CD1c-positive myeloid dendritic cell (primary cell): ENCODE measurements at regions not wholly inside any gene's neighbourhood (a gene's known extent, or its start where the extent isn't known, plus 50 kb on each side); places are given as distances from the start of the nearest gene placed in this dataset.

Experiments
- DNase-seq: peaks from one replicate; pipeline ENCODE4 v3.0.0-alpha.2; 2016; ENCODE audit errors: extremely low spot score

GRCh38 chr21:37967036-37967435 lies 50.8 kb upstream of the KCNJ6 start:
- no peak for DNase-seq

- DNase-seq, result no peak
These were observed 52.5 kb upstream of the KCNJ6 start for GRCh38 chr21:37968744-37969143.

GRCh38 chr21:37970548-37970947 lies 54.3 kb upstream of the KCNJ6 start:
- DNase-seq, result no peak

GRCh38 chr21:37971390-37971950 lies 55.2 kb upstream of the KCNJ6 start:
- no peak for DNase-seq

- no peak for DNase-seq
These were observed 57.8 kb upstream of the KCNJ6 start for GRCh38 chr21:37974081-37974480.

GRCh38 chr21:37982496-37983318 lies 66.5 kb upstream of the KCNJ6 start:
- no peak for DNase-seq

- DNase-seq, result no peak
These were observed 67.3 kb upstream of the KCNJ6 start for GRCh38 chr21:37983336-37984095.

- no peak for DNase-seq
These were observed 68.2 kb upstream of the KCNJ6 start for GRCh38 chr21:37984416-37984815.

GRCh38 chr21:37986000-37986399 lies 69.7 kb upstream of the KCNJ6 start:
- DNase-seq, result no peak

GRCh38 chr21:37986751-37987399 lies 70.6 kb upstream of the KCNJ6 start:
- DNase-seq, result no peak

GRCh38 chr21:37987668-37988067 lies 71.4 kb upstream of the KCNJ6 start:
- no peak for DNase-seq

- DNase-seq, result no peak
These were observed 76.8 kb upstream of the KCNJ6 start for GRCh38 chr21:37993071-37993470.

GRCh38 chr21:37994211-37994610 lies 78.0 kb upstream of the KCNJ6 start:
- no peak for DNase-seq

- DNase-seq, result no peak
These were observed 96.4 kb upstream of the KCNJ6 start for GRCh38 chr21:38012672-38013071.

GRCh38 chr21:38013741-38014140 lies 97.5 kb upstream of the KCNJ6 start:
- DNase-seq, result no peak

- DNase-seq, result no peak
These were observed 98.0 kb upstream of the KCNJ6 start for GRCh38 chr21:38014298-38014697.

GRCh38 chr21:38027901-38028498 lies 111.7 kb upstream of the KCNJ6 start:
- no peak for DNase-seq

- DNase-seq, result peak; percentile 4
These were observed 116.0 kb upstream of the KCNJ6 start for GRCh38 chr21:38032082-38032801.

GRCh38 chr21:38036016-38036415 lies 119.8 kb upstream of the KCNJ6 start:
- no peak for DNase-seq

GRCh38 chr21:38037416-38037815 lies 121.2 kb upstream of the KCNJ6 start:
- DNase-seq, result no peak

- DNase-seq, result no peak
These were observed 123.1 kb upstream of the KCNJ6 start for GRCh38 chr21:38039369-38039768.
